Panc1 (cell line): ENCODE measurements at regions not wholly inside any gene's neighbourhood (a gene's known extent, or its start where the extent isn't known, plus 50 kb on each side); places are given as distances from the start of the nearest gene placed in this dataset.

ENCODE experiments used
- CTCF ChIP-seq: fragments of 450-650 bp; IDR thresholded peaks from 2 replicates; pipeline ENCODE4 v1.5.1; 2017; ENCODE audit warnings: mild to moderate bottlenecking
- POLR2AphosphoS5 ChIP-seq: IDR thresholded peaks from 2 replicates; pipeline ENCODE4 v1.6.1; 2012; ENCODE audit warnings: mild to moderate bottlenecking, low read depth, low read length, moderate library complexity
- REST ChIP-seq, 2 experiments: IDR thresholded peaks; 2 replicates each; pipeline ENCODE4 v1.6.1; 2011 to 2012; ENCODE audit warnings: low read depth in 2 of 2, control low read depth in 1 of 2, low read length in 1 of 2, mild to moderate bottlenecking in 1 of 2, moderate library complexity in 1 of 2; ENCODE audit not compliant: insufficient read depth in 1 of 2

- TF ChIP-seq CTCF (no peak), REST (IDR thresholded peaks at IDR 0.05; ENCODE audit: insufficient read depth in 1 of 2, low read depth in 2 of 2, low read length in 1 of 2) (no peak), POLR2AphosphoS5 (no peak)
Measured at GRCh38 chr6:23929201-23929600, 196.8 kb upstream of the NRSN1 start.
